ENCODE measurements at regions not wholly inside any gene's neighbourhood (a gene's known extent, or its start where the extent isn't known, plus 50 kb on each side); places are given as distances from the start of the nearest gene placed in this dataset.

- no peak for DNase-seq (ENCODE audit: low spot score)
These were observed 237.5 kb downstream of the TGFB2 start for GRCh38 chr1:218582646-218583045.

- DNase-seq (ENCODE audit: low spot score), result no peak
These were observed 239.5 kb downstream of the TGFB2 start for GRCh38 chr1:218584418-218585155.

- peak; percentile 42 for DNase-seq (ENCODE audit: low spot score)
These were observed 240.5 kb downstream of the TGFB2 start for GRCh38 chr1:218585511-218586184.

- DNase-seq (ENCODE audit: low spot score), result no peak
These were observed 242.8 kb downstream of the TGFB2 start for GRCh38 chr1:218587900-218588299.

GRCh38 chr1:218588540-218589172 lies 243.5 kb downstream of the TGFB2 start:
- no peak for DNase-seq (ENCODE audit: low spot score)

GRCh38 chr1:218589487-218589886 lies 244.4 kb downstream of the TGFB2 start:
- no peak for DNase-seq (ENCODE audit: low spot score)

GRCh38 chr1:218591966-218592365 lies 246.8 kb downstream of the TGFB2 start:
- no peak for DNase-seq (ENCODE audit: low spot score)

- no peak for DNase-seq (ENCODE audit: low spot score)
These were observed 247.6 kb downstream of the TGFB2 start for GRCh38 chr1:218592688-218593087.

GRCh38 chr1:218600968-218601367 lies 255.8 kb downstream of the TGFB2 start:
- DNase-seq (ENCODE audit: low spot score), result no peak

- no peak for DNase-seq (ENCODE audit: low spot score)
These were observed 259.1 kb downstream of the TGFB2 start for GRCh38 chr1:218604217-218604616.

- DNase-seq (ENCODE audit: low spot score), result no peak
These were observed 266.9 kb downstream of the TGFB2 start for GRCh38 chr1:218611916-218612585.

GRCh38 chr1:218613105-218613504 lies 268.0 kb downstream of the TGFB2 start:
- DNase-seq (ENCODE audit: low spot score), result no peak

- DNase-seq (ENCODE audit: low spot score), result no peak
These were observed 268.9 kb downstream of the TGFB2 start for GRCh38 chr1:218614031-218614430.

- no peak for DNase-seq (ENCODE audit: low spot score)
These were observed 271.5 kb downstream of the TGFB2 start for GRCh38 chr1:218616681-218617080.

- no peak for DNase-seq (ENCODE audit: low spot score)
These were observed 272.9 kb downstream of the TGFB2 start for GRCh38 chr1:218617986-218618385.

- DNase-seq (ENCODE audit: low spot score), result no peak
These were observed 275.8 kb downstream of the TGFB2 start for GRCh38 chr1:218620956-218621355.

- DNase-seq (ENCODE audit: low spot score), result no peak
These were observed 278.9 kb downstream of the TGFB2 start for GRCh38 chr1:218624052-218624451.

- DNase-seq (ENCODE audit: low spot score), result no peak
These were observed 280.3 kb downstream of the TGFB2 start for GRCh38 chr1:218625393-218625792.

GRCh38 chr1:218633238-218633988 lies 288.3 kb downstream of the TGFB2 start:
- no peak for DNase-seq (ENCODE audit: low spot score)

GRCh38 chr1:218634212-218634611 lies 289.1 kb downstream of the TGFB2 start:
- DNase-seq (ENCODE audit: low spot score), result no peak

GRCh38 chr1:218636548-218636947 lies 291.4 kb downstream of the TGFB2 start:
- no peak for DNase-seq (ENCODE audit: low spot score)

GRCh38 chr1:218640173-218640572 lies 295.0 kb downstream of the TGFB2 start:
- no peak for DNase-seq (ENCODE audit: low spot score)
